HG03025 (cell line): ENCODE measurements at regions not wholly inside any gene's neighbourhood (a gene's known extent, or its start where the extent isn't known, plus 50 kb on each side); places are given as distances from the start of the nearest gene placed in this dataset.
"Not testable (repeated sequence)": the region's sequence is repeated elsewhere in the genome, so short reads cannot be mapped to it uniquely, and the experiment has no call there.

Source experiments
- ATAC-seq: cut with Tn5 transposase; IDR thresholded peaks from one replicate; pipeline ENCODE4 v1.9.1; 2021; ENCODE audit warnings: mild to moderate bottlenecking, moderate library complexity; ENCODE audit not compliant: unreplicated experiment, low FRiP score

GRCh38 chr4:45284400-45285085, 558.2 kb upstream of the GNPDA2 start:
- ATAC-seq, result no peak

DNA sequence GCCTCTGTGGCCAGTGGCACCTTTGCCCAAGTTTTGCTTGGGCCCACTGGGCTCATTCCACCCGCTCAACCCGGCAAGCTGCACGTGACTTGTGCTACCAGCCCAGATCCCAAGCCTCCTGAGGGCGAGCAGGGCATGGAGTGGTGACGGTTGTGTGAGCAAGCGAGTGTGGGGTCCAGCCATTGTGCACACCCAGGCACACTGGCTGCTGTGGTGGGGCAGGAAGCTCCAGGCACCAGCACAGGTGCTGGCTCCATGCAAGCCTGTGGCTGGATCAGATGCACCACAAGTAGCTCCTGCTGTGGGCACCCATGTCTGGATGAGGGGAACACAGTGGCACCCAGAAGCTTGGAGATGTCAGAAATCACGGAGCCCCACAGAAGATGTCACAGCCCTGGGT, 557.0 kb upstream of the GNPDA2 start:
- ATAC-seq, result no peak

DNA sequence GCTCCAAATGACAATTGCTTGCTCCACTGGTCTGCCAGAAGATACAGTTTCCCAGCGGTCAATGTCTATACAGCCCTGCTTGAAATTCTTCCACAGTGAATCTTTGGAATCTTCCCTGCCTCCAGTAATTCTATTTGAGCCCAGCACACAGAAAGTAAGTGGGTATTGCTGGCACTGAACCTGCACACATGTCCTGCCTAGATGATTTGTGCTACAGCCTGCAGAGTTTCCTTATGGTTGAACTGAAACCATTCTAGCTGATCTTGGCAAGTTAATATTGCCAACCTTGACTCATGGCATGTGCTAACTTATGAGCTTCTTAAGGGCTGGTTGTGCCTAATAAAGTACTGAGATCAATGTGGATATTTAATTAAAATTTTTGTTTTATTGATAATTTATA, 553.8 kb upstream of the GNPDA2 start:
- ATAC-seq, result no peak

DNA sequence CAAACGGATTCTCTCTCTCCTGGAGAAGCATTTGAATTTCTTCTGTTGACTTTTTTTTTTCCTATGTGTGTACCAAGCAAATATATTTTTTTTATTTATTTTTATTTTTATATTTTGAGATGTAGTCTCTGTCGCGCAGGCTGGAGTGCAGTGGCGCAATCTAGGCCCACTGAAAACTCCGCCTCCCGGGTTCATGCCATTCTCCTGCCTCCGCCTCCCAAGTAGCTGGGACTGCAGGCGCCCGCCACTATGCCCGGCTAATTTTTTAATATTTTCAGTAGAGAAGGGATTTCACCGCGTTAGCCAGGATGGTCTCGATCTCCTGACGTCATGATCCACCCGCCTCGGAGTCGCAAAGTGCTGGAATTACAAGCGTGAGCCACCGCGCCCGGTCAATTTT, 549.5 kb upstream of the GNPDA2 start:
- no peak for ATAC-seq

GRCh38 chr4:45248106-45248505, 521.8 kb upstream of the GNPDA2 start:
- ATAC-seq, result not testable (repeated sequence)

GRCh38 chr4:45241976-45242375, 515.6 kb upstream of the GNPDA2 start:
- ATAC-seq, result no peak

DNA sequence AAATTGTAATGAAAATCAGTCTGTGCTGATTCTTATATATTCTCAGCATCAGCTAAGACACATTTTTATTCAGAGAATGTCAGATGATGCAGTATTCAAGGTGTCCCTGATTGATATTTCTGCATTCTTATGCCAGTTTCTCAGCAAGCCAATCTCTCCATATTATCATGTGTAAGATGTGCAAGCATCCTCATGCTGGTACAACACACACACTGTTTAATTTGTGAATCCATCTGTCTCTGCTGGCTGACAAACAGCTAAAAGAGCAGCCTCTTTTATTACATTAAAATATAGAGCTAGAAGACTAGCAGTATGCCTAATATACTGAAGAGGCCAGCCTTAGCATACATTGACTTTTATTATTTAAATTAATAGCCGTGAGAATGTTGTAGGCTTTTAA, 502.9 kb upstream of the GNPDA2 start:
- ATAC-seq, result no peak

DNA sequence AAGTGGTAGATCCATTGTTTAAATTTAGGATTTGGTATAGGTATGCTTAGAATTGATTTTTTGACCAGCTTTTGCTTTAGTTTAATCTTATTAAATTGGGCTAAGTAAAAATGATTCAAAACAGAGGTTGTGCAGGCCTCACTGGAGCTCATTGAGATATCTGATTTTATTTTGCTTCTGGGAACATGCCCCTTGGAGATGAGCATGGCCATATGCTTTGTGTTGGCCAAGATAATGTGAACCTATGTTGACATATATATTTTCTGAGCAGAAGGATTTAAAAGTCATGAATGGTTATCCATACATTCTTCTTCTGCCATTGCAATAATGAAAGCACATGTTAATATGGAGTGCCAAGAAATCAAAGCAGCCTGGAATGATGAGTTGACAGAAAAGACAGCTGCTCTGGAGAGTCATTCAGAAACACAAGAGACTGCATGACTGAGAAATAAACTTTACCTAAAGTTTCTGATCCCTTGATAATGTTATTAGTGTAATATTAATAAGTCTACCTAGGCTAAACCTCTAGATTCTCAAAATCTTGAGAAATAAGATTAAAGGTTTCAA, 489.7 kb upstream of the GNPDA2 start:
- no peak for ATAC-seq

DNA sequence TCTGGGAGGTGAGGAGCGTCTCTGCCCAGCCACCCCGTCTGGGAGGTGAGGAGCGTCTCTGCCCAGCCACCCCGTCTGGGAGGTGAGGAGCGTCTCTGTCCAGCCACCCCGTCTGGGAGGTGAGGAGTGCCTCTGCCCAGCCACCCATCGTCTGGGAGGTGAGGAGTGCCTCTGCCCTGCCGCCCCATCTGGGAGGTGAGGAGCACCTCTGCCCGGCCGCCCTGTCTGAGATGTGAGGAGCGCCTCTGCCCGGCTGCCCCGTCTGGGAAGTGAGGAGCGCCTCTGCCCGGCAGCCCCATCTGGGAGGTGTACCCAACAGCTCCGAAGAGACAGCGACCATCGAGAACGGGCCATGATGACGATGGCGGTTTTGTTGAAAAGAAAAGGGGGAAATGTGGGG, 482.1 kb upstream of the GNPDA2 start:
- ATAC-seq, result not testable (repeated sequence)

GRCh38 chr4:45207864-45208331, 481.5 kb upstream of the GNPDA2 start:
- ATAC-seq, result not testable (repeated sequence)

DNA sequence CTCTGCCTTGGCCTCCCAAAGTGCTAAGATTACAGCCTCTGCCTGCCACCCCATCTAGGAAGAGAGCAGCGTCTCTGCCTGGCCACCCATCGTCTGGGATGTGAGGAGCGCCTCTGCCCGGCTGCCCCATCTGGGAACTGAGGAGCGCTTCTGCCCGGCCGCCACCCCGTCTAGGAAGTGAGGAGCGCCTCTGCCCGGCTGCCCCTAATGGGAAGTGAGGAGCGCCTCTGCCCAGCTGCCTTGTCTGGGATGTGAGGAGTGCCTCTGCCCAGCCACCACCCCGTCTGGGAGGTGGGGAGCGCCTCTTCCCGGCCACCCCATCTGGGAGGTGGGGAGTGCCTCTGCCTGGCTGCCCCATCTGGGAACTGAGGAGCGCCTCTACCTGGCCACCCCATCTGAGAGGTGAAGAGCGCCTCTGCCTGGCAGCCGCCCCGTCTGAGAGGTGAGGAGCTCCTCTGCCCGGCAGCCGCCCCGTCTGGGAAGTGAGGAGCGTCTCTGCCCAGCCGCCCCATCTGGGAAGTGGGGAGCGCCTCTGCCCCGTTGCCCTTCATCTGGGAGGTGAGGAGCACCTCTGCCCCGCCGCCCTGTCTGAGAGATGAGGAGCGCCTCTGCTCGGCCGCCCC, 481.0 kb upstream of the GNPDA2 start:
- not testable (repeated sequence) for ATAC-seq

- ATAC-seq, result no peak
These were observed 473.4 kb upstream of the GNPDA2 start for GRCh38 chr4:45199736-45200135.

- no peak for ATAC-seq
These were observed 462.1 kb upstream of the GNPDA2 start for GRCh38 chr4:45188501-45188900.

DNA sequence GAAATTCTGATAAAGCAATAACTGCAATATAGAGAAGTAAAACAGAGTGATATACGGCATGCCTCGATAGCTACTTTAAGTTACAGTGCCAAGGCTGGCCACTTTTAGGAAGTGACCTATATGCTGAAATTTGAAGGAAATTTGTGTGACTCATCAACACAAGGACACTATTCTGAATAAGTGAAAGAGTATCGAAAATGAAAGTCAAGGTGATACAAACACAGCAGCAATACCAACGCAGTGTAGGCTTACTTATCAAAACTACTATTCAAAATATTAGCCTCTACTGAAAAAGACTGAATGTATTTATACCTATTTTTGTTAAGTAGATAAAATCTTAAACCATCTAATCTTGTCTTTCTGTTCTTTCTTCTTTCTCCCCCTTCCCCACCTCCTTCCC, 459.9 kb upstream of the GNPDA2 start:
- ATAC-seq, result no peak

DNA sequence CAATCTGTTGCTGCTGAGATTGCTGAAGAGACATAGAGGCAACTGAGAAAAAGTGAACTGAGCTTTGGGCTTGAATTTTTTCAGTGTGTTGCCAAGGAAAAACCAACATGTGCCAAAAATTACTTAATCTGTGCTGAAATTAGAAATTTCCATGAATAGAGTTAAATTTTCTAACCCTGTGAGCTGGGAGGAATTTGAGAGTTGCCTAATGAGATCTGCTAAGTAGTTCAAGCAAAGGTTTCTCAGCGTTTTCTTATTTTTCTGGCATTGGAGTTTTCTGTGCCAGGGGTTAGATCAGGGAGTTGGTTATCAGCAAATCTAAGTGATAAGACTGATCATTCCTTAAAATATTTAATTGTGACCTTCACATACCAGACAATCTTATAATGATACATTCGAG, 457.5 kb upstream of the GNPDA2 start:
- ATAC-seq, result no peak

DNA sequence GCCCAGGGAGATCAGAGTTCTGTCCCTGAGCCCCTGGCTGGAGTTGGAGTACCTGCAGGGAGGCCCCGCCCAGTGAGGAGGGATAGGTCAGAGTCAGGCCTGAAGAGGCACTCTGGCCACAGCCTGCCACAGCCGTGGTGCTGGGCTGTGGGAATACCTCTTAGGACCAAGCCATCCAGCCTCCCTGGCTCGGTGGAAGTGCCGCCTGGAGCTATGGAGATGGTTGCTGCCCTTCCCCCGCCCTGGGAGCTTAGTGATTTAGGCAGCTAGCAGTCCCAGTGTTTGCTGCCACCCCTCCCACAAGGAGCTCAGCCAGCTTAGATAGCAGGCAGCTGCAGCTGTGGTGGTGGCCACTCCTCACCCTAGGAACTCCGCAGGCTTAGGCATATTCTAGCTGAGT, 446.3 kb upstream of the GNPDA2 start:
- ATAC-seq, result no peak

- no peak for ATAC-seq
These were observed 434.6 kb upstream of the GNPDA2 start for GRCh38 chr4:45160951-45161350.

- no peak for ATAC-seq
These were observed 428.9 kb upstream of the GNPDA2 start for GRCh38 chr4:45155081-45155777.

DNA sequence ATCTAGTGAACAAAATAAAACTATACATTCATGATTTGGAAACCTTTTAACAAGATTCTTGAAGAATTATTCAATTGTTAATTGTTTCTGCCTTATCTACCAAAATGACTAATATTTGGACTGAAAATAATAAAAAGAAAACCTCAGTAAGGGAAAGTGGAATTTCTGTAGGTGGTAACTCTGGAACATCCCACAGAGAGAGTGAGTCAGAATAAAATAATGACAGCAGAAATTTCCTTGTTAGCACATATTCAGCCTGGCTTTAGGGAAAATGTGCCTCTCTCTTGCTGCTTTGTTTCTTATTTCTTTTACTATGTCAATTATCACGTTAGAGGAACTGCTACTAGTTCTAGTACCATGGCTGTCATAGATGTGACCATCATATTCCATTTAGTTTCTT, 421.5 kb upstream of the GNPDA2 start:
- no peak for ATAC-seq

GRCh38 chr4:45131020-45131419, 404.7 kb upstream of the GNPDA2 start:
- no peak for ATAC-seq

GRCh38 chr4:45122406-45122805, 396.1 kb upstream of the GNPDA2 start:
- ATAC-seq, result no peak
